ENCODE measurements at regions not wholly inside any gene's neighbourhood (a gene's known extent, or its start where the extent isn't known, plus 50 kb on each side); places are given as distances from the start of the nearest gene placed in this dataset.
"Not testable (repeated sequence)": the region's sequence is repeated elsewhere in the genome, so short reads cannot be mapped to it uniquely, and the experiment has no call there.

- DNase-seq (ENCODE audit: low spot score in 2 of 2), result no peak
- no peak for FAIRE-seq
These were observed 916.1 kb downstream of the KCNJ2 start for GRCh38 chr17:71085238-71086033.

- DNase-seq (ENCODE audit: low spot score in 2 of 2) (no peak), FAIRE-seq (no peak)
These were observed 920.1 kb downstream of the KCNJ2 start for GRCh38 chr17:71089431-71089830.

- no peak for DNase-seq (ENCODE audit: low spot score in 2 of 2)
- FAIRE-seq, result no peak
These were observed 928.7 kb downstream of the KCNJ2 start for GRCh38 chr17:71098071-71098470.

- no peak for FAIRE-seq
- DNase-seq (ENCODE audit: low spot score in 2 of 2), result no peak
These were observed 929.8 kb downstream of the KCNJ2 start for GRCh38 chr17:71099003-71099714.

GRCh38 chr17:71102777-71103176 lies 933.4 kb downstream of the KCNJ2 start:
- DNase-seq (ENCODE audit: low spot score in 2 of 2), result no peak
- FAIRE-seq, result no peak

- FAIRE-seq (no peak), DNase-seq (ENCODE audit: low spot score in 2 of 2) (no peak)
These were observed 934.9 kb downstream of the KCNJ2 start for GRCh38 chr17:71104225-71104624.

- not testable (repeated sequence) for DNase-seq (ENCODE audit: low spot score in 2 of 2); FAIRE-seq
These were observed 936.7 kb downstream of the KCNJ2 start for GRCh38 chr17:71106056-71106455.

GRCh38 chr17:71107136-71107535 lies 937.8 kb downstream of the KCNJ2 start:
- no peak for FAIRE-seq

GRCh38 chr17:71109697-71110096 lies 940.4 kb downstream of the KCNJ2 start:
- DNase-seq (ENCODE audit: low spot score in 2 of 2), result no peak

More at GRCh38 chr17:71107136-71107535, 937.8 kb downstream of the KCNJ2 start:
- no peak for DNase-seq (ENCODE audit: low spot score in 2 of 2)

GRCh38 chr17:71110326-71110725 lies 941.0 kb downstream of the KCNJ2 start:
- FAIRE-seq (no peak), DNase-seq (ENCODE audit: low spot score in 2 of 2) (no peak)

More at GRCh38 chr17:71109697-71110096, 940.4 kb downstream of the KCNJ2 start:
- no peak for FAIRE-seq

GRCh38 chr17:71111460-71111859 lies 942.1 kb downstream of the KCNJ2 start:
- FAIRE-seq (no peak), DNase-seq (ENCODE audit: low spot score in 2 of 2) (no peak)

- FAIRE-seq, result no peak
- no peak for DNase-seq (ENCODE audit: low spot score in 2 of 2)
These were observed 942.6 kb downstream of the KCNJ2 start for GRCh38 chr17:71111934-71112333.

- no peak for DNase-seq (ENCODE audit: low spot score in 2 of 2)
- FAIRE-seq, result no peak
These were observed 944.0 kb downstream of the KCNJ2 start for GRCh38 chr17:71113347-71113746.

GRCh38 chr17:71114911-71115668 lies 945.8 kb downstream of the KCNJ2 start:
- no peak for FAIRE-seq
- no peak for DNase-seq (ENCODE audit: low spot score in 2 of 2)

- FAIRE-seq, result no peak
These were observed 946.3 kb downstream of the KCNJ2 start for GRCh38 chr17:71115669-71115972.

GRCh38 chr17:71117466-71117865 lies 948.1 kb downstream of the KCNJ2 start:
- no peak for FAIRE-seq
- no peak for DNase-seq (ENCODE audit: low spot score in 2 of 2)

More at GRCh38 chr17:71115669-71115972, 946.3 kb downstream of the KCNJ2 start:
- DNase-seq (ENCODE audit: low spot score in 2 of 2), result no peak

- FAIRE-seq (no peak), DNase-seq (ENCODE audit: low spot score in 2 of 2) (no peak)
These were observed 948.7 kb downstream of the KCNJ2 start for GRCh38 chr17:71118039-71118438.

- DNase-seq (ENCODE audit: low spot score in 2 of 2) (no peak), FAIRE-seq (no peak)
These were observed 958.1 kb downstream of the KCNJ2 start for GRCh38 chr17:71127416-71127815.

GRCh38 chr17:71142333-71142732 lies 973.0 kb downstream of the KCNJ2 start:
- no peak for FAIRE-seq
- no peak for DNase-seq (ENCODE audit: low spot score in 2 of 2)

GRCh38 chr17:71145486-71145885 lies 975.3 kb upstream of the SOX9 start:
- DNase-seq (ENCODE audit: low spot score in 2 of 2), result no peak
- no peak for FAIRE-seq

GRCh38 chr17:71147906-71148305 lies 972.9 kb upstream of the SOX9 start:
- no peak for FAIRE-seq
- DNase-seq (ENCODE audit: low spot score in 2 of 2), result no peak

Data from frontal cortex (tissue), 3 donors.